ENCODE measurements at regions not wholly inside any gene's neighbourhood (a gene's known extent, or its start where the extent isn't known, plus 50 kb on each side); places are given as distances from the start of the nearest gene placed in this dataset.
A peak's percentile ranks its signal among the peaks of the same experiment; 100 is the strongest.

DNA sequence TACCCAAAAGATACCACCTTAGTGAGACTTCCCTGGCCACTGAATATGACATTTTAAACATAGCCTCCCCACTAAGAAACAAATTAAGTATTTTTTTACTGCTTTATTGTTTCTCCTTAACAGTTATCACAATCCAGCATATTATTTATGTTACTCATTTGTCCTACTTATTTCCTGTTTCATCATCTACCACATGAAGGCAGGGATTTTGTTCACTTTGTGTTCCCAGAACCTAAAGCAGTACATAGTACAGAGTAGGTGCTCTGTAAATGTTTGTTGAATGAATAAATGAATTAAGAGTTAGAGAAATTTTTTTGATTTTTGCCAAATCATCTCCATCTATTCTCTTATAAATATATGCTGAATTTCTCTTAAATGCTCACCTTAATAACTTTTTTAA is 318.4 kb upstream of the GIMD1 start:
- no peaks in the 10 kb centered on the region for H3K36me3 ChIP-seq (ENCODE audit: control insufficient read depth in 1 of 2, insufficient read depth in 2 of 2, low read length in 2 of 2)

DNA sequence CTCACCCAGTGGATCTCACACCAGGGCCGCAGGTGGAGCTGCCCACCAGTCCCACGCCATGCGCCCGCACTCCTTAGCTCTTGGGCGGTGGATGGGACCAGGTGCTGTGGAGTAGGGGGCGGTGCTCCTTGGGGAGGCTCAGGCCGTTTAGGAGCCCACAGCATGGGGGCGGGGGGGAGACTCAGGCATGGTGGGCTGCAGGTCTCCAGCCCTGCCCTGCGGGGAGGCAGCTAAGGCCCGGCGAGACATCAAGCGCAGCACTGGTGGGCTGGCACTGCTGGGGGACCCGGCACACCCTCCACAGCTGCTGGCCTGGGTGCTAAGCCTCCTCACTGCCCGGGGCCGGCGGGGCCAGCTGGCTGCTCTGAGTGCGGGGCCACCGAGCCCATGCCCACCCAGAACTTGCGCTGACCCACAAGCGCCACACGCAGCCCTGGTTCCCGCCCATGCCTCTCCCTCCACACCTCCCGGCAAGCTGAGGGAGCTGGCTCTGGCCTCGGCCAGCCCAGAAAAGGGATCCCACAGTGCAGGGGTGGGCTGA is 312.9 kb upstream of the GIMD1 start:
- Histone ChIP-seq H3K9me3 (ENCODE audit: control insufficient read depth in 1 of 2, low read length in 2 of 2) (no peaks in the 10 kb centered on the region), H3K4me1 (ENCODE audit: control insufficient read depth in 1 of 2, insufficient read depth in 2 of 2, low read length in 2 of 2) (no peaks in the 10 kb centered on the region), H3K4me3 (ENCODE audit: low read depth in 1 of 2, low read length in 2 of 2) (no peak overlapping the region), H3K9ac (ENCODE audit: low read depth in 1 of 2, low read length in 2 of 2) (no peak overlapping the region), H3K36me3 (ENCODE audit: control insufficient read depth in 1 of 2, insufficient read depth in 2 of 2, low read length in 2 of 2) (no peaks in the 10 kb centered on the region), H3K27ac (ENCODE audit: low read depth, low read length) (no peak overlapping the region), H3K27me3 (ENCODE audit: control insufficient read depth in 1 of 2, insufficient read depth in 2 of 2, low read length in 2 of 2) (no peaks in the 10 kb centered on the region)

More for the DNA sequence above, 318.4 kb upstream of the GIMD1 start:
- no peak overlapping the region for H3K4me3 ChIP-seq (ENCODE audit: low read depth in 1 of 2, low read length in 2 of 2)
- no peak overlapping the region for H3K9ac ChIP-seq (ENCODE audit: low read depth in 1 of 2, low read length in 2 of 2)
- H3K27me3 ChIP-seq (ENCODE audit: control insufficient read depth in 1 of 2, insufficient read depth in 2 of 2, low read length in 2 of 2): no peaks in the 10 kb centered on the region
- no peaks in the 10 kb centered on the region for H3K4me1 ChIP-seq (ENCODE audit: control insufficient read depth in 1 of 2, insufficient read depth in 2 of 2, low read length in 2 of 2)
- H3K9me3 ChIP-seq (ENCODE audit: control insufficient read depth in 1 of 2, low read length in 2 of 2): no peaks in the 10 kb centered on the region
- no peak overlapping the region for H3K27ac ChIP-seq (ENCODE audit: low read depth, low read length)

DNA sequence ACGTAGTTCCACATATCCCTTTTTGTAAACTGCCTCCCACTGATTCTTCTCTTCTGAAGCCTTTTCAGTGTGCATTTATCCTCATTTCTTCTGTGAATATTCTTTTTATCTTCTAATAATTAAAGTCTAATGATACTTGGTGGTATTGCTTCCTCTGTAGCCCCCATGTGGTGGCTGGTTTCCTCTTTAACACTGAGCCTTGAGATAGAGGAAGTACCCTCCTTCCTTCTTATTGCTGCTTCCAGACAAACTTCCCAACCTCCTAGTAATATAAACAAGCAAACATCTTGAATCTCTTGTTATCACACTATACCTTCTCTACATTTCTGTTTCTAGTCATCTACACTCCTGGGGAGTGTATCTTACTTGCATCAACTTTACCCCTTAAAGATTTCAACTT is 310.5 kb upstream of the GIMD1 start:
- Histone ChIP-seq H3K27ac (ENCODE audit: low read depth, low read length) (no peak overlapping the region), H3K36me3 (ENCODE audit: control insufficient read depth in 1 of 2, insufficient read depth in 2 of 2, low read length in 2 of 2) (no peaks in the 10 kb centered on the region), H3K9ac (ENCODE audit: low read depth in 1 of 2, low read length in 2 of 2) (no peak overlapping the region), H3K27me3 (ENCODE audit: control insufficient read depth in 1 of 2, insufficient read depth in 2 of 2, low read length in 2 of 2) (no peaks in the 10 kb centered on the region), H3K4me3 (ENCODE audit: low read depth in 1 of 2, low read length in 2 of 2) (no peak overlapping the region), H3K4me1 (ENCODE audit: control insufficient read depth in 1 of 2, insufficient read depth in 2 of 2, low read length in 2 of 2) (no peaks in the 10 kb centered on the region), H3K9me3 (ENCODE audit: control insufficient read depth in 1 of 2, low read length in 2 of 2) (no peaks in the 10 kb centered on the region)

DNA sequence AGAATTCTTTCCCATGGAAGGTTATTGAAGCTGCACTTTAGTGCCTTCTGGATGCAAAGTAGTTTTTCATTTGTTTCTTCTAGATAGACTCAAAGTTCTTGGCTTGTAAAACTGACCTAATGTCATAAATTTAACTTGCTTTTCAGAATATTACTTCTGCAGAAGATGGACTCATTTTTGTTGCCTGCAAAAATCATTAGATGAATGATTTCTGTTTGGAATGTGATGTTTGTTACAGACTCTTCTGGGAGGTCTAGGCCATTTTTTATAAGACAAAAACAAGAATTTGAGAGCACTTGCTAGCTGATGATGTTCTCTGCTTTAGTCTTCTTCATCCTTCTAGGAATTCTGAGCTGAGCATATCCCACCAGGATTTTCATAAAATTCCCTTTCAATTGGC is 308.6 kb upstream of the GIMD1 start:
- no peak overlapping the region for H3K27ac ChIP-seq (ENCODE audit: low read depth, low read length)

DNA sequence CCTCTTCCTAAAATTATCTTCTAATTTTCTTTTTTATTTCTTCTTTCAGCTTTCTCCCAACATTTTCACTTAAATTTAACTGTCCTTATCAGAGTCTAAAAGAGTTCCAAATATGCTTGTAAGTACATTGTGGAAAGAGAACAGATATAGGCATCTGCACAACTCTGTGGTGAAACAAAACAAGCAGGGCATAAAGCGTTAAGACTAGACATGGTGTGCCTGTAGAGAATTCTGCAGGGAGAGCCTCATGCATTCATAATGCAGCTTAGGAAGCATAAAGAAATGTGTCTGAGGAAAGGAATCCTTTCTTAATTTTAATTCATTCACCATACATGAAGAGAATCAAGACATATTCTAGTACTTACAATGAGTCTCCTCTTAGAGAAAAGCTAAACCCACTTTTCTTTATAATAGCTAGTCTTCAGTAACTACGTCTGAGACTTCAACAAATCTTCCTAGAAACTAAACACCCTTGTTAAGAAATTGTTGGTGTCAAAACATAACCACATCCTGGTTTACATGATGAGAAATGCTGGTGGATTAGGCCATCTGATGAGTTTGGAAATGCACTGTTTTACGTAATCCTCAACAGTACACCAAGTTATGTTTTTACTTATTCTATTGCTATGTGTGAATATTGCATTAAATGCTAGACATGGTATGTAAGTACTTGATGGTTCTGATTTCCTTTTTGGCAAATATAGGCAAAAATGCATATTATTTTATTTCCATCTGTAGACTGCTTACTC is 307.8 kb upstream of the GIMD1 start:
- Histone ChIP-seq H3K4me3 (ENCODE audit: low read depth in 1 of 2, low read length in 2 of 2) (no peak overlapping the region), H3K27ac (ENCODE audit: low read depth, low read length) (peak overlapping the region; percentile 20), H3K9ac (ENCODE audit: low read depth in 1 of 2, low read length in 2 of 2) (no peak overlapping the region), H3K9me3 (ENCODE audit: control insufficient read depth in 1 of 2, low read length in 2 of 2) (no peaks in the 10 kb centered on the region), H3K4me1 (ENCODE audit: control insufficient read depth in 1 of 2, insufficient read depth in 2 of 2, low read length in 2 of 2) (no peaks in the 10 kb centered on the region), H3K36me3 (ENCODE audit: control insufficient read depth in 1 of 2, insufficient read depth in 2 of 2, low read length in 2 of 2) (no peaks in the 10 kb centered on the region), H3K27me3 (ENCODE audit: control insufficient read depth in 1 of 2, insufficient read depth in 2 of 2, low read length in 2 of 2) (no peaks in the 10 kb centered on the region)

More for the DNA sequence above, 308.6 kb upstream of the GIMD1 start:
- Histone ChIP-seq H3K9me3 (ENCODE audit: control insufficient read depth in 1 of 2, low read length in 2 of 2) (no peaks in the 10 kb centered on the region), H3K27me3 (ENCODE audit: control insufficient read depth in 1 of 2, insufficient read depth in 2 of 2, low read length in 2 of 2) (no peaks in the 10 kb centered on the region), H3K36me3 (ENCODE audit: control insufficient read depth in 1 of 2, insufficient read depth in 2 of 2, low read length in 2 of 2) (no peaks in the 10 kb centered on the region), H3K4me3 (ENCODE audit: low read depth in 1 of 2, low read length in 2 of 2) (no peak overlapping the region), H3K9ac (ENCODE audit: low read depth in 1 of 2, low read length in 2 of 2) (no peak overlapping the region), H3K4me1 (ENCODE audit: control insufficient read depth in 1 of 2, insufficient read depth in 2 of 2, low read length in 2 of 2) (no peaks in the 10 kb centered on the region)

DNA sequence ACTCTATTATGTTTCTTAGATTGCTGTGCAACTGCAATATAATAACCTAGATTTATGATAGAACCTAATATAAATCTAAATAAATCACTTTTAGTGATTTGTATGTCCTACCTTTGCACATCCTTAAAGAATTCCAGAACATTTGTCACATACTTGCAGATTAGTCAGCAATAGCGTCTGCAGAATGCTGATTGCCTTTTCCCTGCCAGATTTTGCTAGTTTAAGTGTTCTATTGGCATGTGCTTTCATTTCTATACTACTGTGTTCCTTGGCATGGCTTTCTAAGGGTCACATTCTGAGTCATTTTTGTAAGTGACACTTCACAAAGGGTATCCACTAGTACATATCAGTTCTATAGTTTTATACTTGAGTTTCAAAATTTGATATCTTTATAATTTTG is 303.1 kb upstream of the GIMD1 start:
- H3K9ac ChIP-seq (ENCODE audit: low read depth in 1 of 2, low read length in 2 of 2): no peak overlapping the region
- H3K36me3 ChIP-seq (ENCODE audit: control insufficient read depth in 1 of 2, insufficient read depth in 2 of 2, low read length in 2 of 2): no peaks in the 10 kb centered on the region
- H3K27me3 ChIP-seq (ENCODE audit: control insufficient read depth in 1 of 2, insufficient read depth in 2 of 2, low read length in 2 of 2): no peaks in the 10 kb centered on the region
- no peaks in the 10 kb centered on the region for H3K9me3 ChIP-seq (ENCODE audit: control insufficient read depth in 1 of 2, low read length in 2 of 2)
- no peak overlapping the region for H3K27ac ChIP-seq (ENCODE audit: low read depth, low read length)
- no peaks in the 10 kb centered on the region for H3K4me1 ChIP-seq (ENCODE audit: control insufficient read depth in 1 of 2, insufficient read depth in 2 of 2, low read length in 2 of 2)
- no peak overlapping the region for H3K4me3 ChIP-seq (ENCODE audit: low read depth in 1 of 2, low read length in 2 of 2)

DNA sequence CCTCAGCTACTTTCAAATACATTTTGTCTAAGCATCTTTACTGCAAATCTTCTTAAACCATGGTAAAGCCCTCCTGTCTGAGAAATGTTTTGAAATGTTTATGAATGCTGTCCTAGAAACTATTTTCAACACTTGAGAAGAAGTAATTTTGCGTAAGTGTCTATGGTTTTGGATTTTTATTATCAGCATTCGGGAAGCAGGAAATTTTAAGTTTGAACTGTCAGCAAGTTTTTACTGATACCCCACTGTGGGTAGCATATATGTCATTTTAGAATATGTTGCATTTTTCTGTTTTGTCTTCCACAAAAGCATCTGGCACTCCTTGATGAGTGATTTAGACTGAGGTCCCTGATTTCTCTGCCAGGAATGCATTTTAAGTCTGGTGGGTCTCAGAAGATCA is 302.4 kb upstream of the GIMD1 start:
- Histone ChIP-seq H3K36me3 (ENCODE audit: control insufficient read depth in 1 of 2, insufficient read depth in 2 of 2, low read length in 2 of 2) (no peaks in the 10 kb centered on the region), H3K27me3 (ENCODE audit: control insufficient read depth in 1 of 2, insufficient read depth in 2 of 2, low read length in 2 of 2) (no peaks in the 10 kb centered on the region), H3K27ac (ENCODE audit: low read depth, low read length) (no peak overlapping the region), H3K4me1 (ENCODE audit: control insufficient read depth in 1 of 2, insufficient read depth in 2 of 2, low read length in 2 of 2) (no peaks in the 10 kb centered on the region), H3K9ac (ENCODE audit: low read depth in 1 of 2, low read length in 2 of 2) (no peak overlapping the region), H3K4me3 (ENCODE audit: low read depth in 1 of 2, low read length in 2 of 2) (no peak overlapping the region), H3K9me3 (ENCODE audit: control insufficient read depth in 1 of 2, low read length in 2 of 2) (no peaks in the 10 kb centered on the region)

DNA sequence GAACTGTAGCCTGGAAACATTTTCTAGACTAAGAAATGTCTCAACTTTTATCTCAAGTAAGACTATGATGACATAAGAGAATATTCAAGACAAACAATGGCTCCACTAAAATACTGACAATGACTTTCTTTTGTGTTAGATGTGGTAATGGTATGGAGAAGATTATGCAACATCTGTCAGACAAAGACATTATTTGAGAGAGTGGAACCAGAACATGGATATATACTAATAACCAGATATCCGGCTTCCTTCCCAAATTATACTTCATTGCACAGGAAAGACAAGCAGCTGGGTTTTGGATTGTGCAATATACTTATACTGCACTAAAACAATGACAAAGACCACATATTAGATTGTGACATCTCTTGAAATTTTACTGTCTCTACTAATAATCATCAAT is 290.8 kb upstream of the GIMD1 start:
- Histone ChIP-seq H3K4me1 (ENCODE audit: control insufficient read depth in 1 of 2, insufficient read depth in 2 of 2, low read length in 2 of 2) (no peaks in the 10 kb centered on the region), H3K9me3 (ENCODE audit: control insufficient read depth in 1 of 2, low read length in 2 of 2) (no peaks in the 10 kb centered on the region), H3K27me3 (ENCODE audit: control insufficient read depth in 1 of 2, insufficient read depth in 2 of 2, low read length in 2 of 2) (no peaks in the 10 kb centered on the region), H3K36me3 (ENCODE audit: control insufficient read depth in 1 of 2, insufficient read depth in 2 of 2, low read length in 2 of 2) (no peaks in the 10 kb centered on the region), H3K9ac (ENCODE audit: low read depth in 1 of 2, low read length in 2 of 2) (no peak overlapping the region), H3K4me3 (ENCODE audit: low read depth in 1 of 2, low read length in 2 of 2) (no peak overlapping the region), H3K27ac (ENCODE audit: low read depth, low read length) (no peak overlapping the region)

DNA sequence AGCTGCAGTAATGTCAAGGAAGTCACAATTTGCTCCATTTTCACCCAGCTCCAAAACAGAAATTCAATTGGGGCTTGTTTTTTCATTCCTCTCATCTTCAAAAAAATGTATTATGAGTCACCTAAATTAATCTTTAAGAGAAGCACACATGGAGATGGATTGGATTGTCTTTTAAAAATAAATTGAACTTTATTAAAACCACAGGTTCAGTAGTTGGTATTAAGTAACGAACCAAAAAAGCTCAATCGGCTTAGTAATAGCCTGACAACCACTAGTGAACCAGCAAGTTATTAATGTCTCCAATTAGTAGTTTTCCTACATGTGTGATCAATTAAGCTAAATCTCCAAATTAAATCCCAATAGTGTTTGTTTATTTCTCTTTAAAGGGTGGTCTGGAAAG is 283.5 kb upstream of the GIMD1 start:
- no peaks in the 10 kb centered on the region for H3K27me3 ChIP-seq (ENCODE audit: control insufficient read depth in 1 of 2, insufficient read depth in 2 of 2, low read length in 2 of 2)
- H3K9me3 ChIP-seq (ENCODE audit: control insufficient read depth in 1 of 2, low read length in 2 of 2): no peaks in the 10 kb centered on the region
- no peak overlapping the region for H3K27ac ChIP-seq (ENCODE audit: low read depth, low read length)
- no peaks in the 10 kb centered on the region for H3K36me3 ChIP-seq (ENCODE audit: control insufficient read depth in 1 of 2, insufficient read depth in 2 of 2, low read length in 2 of 2)
- H3K4me3 ChIP-seq (ENCODE audit: low read depth in 1 of 2, low read length in 2 of 2): no peak overlapping the region
- no peak overlapping the region for H3K9ac ChIP-seq (ENCODE audit: low read depth in 1 of 2, low read length in 2 of 2)
- no peaks in the 10 kb centered on the region for H3K4me1 ChIP-seq (ENCODE audit: control insufficient read depth in 1 of 2, insufficient read depth in 2 of 2, low read length in 2 of 2)

DNA sequence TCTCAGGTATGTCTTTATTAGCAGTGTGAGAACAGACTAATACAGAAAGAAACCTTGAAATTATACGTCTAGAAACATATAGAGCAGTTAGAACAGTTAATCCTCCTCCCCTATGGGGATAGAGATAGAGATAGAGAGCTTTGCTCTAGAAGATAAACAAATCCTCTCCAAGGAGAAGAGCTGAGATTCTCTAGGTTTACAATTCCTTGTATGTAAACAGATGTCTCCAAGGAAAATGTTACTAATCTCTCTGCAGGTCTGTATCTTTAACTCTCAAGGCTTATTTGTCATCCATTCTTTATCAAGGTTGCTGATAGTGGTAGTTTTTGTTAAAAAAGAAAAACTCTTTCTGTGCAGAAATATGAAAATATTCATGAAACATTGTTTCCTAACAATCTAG is 282.1 kb upstream of the GIMD1 start:
- Histone ChIP-seq H3K36me3 (ENCODE audit: control insufficient read depth in 1 of 2, insufficient read depth in 2 of 2, low read length in 2 of 2) (no peaks in the 10 kb centered on the region), H3K27me3 (ENCODE audit: control insufficient read depth in 1 of 2, insufficient read depth in 2 of 2, low read length in 2 of 2) (no peaks in the 10 kb centered on the region), H3K4me1 (ENCODE audit: control insufficient read depth in 1 of 2, insufficient read depth in 2 of 2, low read length in 2 of 2) (no peaks in the 10 kb centered on the region), H3K9ac (ENCODE audit: low read depth in 1 of 2, low read length in 2 of 2) (no peak overlapping the region), H3K4me3 (ENCODE audit: low read depth in 1 of 2, low read length in 2 of 2) (no peak overlapping the region), H3K27ac (ENCODE audit: low read depth, low read length) (no peak overlapping the region), H3K9me3 (ENCODE audit: control insufficient read depth in 1 of 2, low read length in 2 of 2) (no peaks in the 10 kb centered on the region)

Measured in duodenal mucosa (tissue), 2 donors.